KMS-11 (cell line): ENCODE measurements at regions not wholly inside any gene's neighbourhood (a gene's known extent, or its start where the extent isn't known, plus 50 kb on each side); places are given as distances from the start of the nearest gene placed in this dataset.

ENCODE experiments used
- H2AFZ ChIP-seq: fragments of 200-600 bp; sonication (generic); 2 replicates; pipeline ENCODE4 v1.6.1; 2016; ENCODE audit warnings: antibody characterized with exemption, mixed run types, low read depth
- H3K27ac ChIP-seq: fragments of 200-600 bp; sonication (generic); 2 replicates; pipeline ENCODE4 v1.6.1; 2016; ENCODE audit warnings: mild to moderate bottlenecking, mixed run types
- H3K27me3 ChIP-seq: fragments of 200-600 bp; sonication (generic); 2 replicates; pipeline ENCODE4 v1.6.1; 2017; ENCODE audit warnings: mild to moderate bottlenecking, low read depth, mixed run types, moderate library complexity; ENCODE audit not compliant: insufficient read depth
- H3K36me3 ChIP-seq: fragments of 200-600 bp; sonication (generic); 2 replicates; pipeline ENCODE4 v1.6.1; 2017; ENCODE audit warnings: mild to moderate bottlenecking, mixed run types; ENCODE audit not compliant: insufficient read depth
- H3K4me1 ChIP-seq: fragments of 200-600 bp; sonication (generic); 2 replicates; pipeline ENCODE4 v1.6.1; 2016; ENCODE audit warnings: mild to moderate bottlenecking, low read depth, mixed run types; ENCODE audit not compliant: poor library complexity, severe bottlenecking
- H3K4me2 ChIP-seq: fragments of 200-600 bp; sonication (generic); 2 replicates; pipeline ENCODE4 v1.7.0; 2016; ENCODE audit warnings: mild to moderate bottlenecking, mixed run types
- H3K4me3 ChIP-seq: fragments of 200-600 bp; sonication (generic); IDR thresholded peaks from 2 replicates; pipeline ENCODE4 v1.6.1; 2017; ENCODE audit warnings: low read depth, low read length, mixed read lengths; ENCODE audit not compliant: insufficient read depth
- H3K79me2 ChIP-seq: fragments of 200-600 bp; sonication (generic); 2 replicates; pipeline ENCODE4 v1.6.1; 2016; ENCODE audit warnings: low read depth, mixed run types; ENCODE audit not compliant: insufficient read depth
- H3K9ac ChIP-seq: fragments of 200-600 bp; sonication (generic); 2 replicates; pipeline ENCODE4 v1.6.1; 2016; ENCODE audit warnings: mild to moderate bottlenecking, mixed run types
- H4K20me1 ChIP-seq: fragments of 200-600 bp; sonication (generic); 2 replicates; pipeline ENCODE4 v1.6.1; 2016; ENCODE audit warnings: mild to moderate bottlenecking, mixed run types; ENCODE audit not compliant: insufficient read depth
- CTCF ChIP-seq: fragments of 200-600 bp; sonication (generic); conservative IDR thresholded peaks from 2 replicates; pipeline ENCODE4 v1.6.1; 2017; ENCODE audit warnings: low read depth, mild to moderate bottlenecking, antibody characterized with exemption, low read length, moderate library complexity, mixed read lengths

- Histone ChIP-seq H3K4me2 (no peak overlapping the region), H3K79me2 (no peaks in the 10 kb centered on the region), H2AFZ (no peak overlapping the region), H3K36me3 (no peaks in the 10 kb centered on the region), H3K4me1 (no peaks in the 10 kb centered on the region), H3K27ac (no peak overlapping the region), H3K4me3 (no peak overlapping the region), H3K9ac (no peak overlapping the region), H3K27me3 (no peaks in the 10 kb centered on the region), H4K20me1 (no peaks in the 10 kb centered on the region)
- TF ChIP-seq CTCF, result no peak
Observed at GRCh38 chr2:145257931-145258330, 738.0 kb upstream of the ZEB2 start.

- Histone ChIP-seq H3K4me3 (no peak overlapping the region), H3K79me2 (no peaks in the 10 kb centered on the region), H3K4me2 (no peak overlapping the region), H3K4me1 (no peaks in the 10 kb centered on the region), H3K27ac (no peak overlapping the region), H4K20me1 (no peaks in the 10 kb centered on the region), H2AFZ (no peak overlapping the region), H3K9ac (no peak overlapping the region), H3K36me3 (no peaks in the 10 kb centered on the region), H3K27me3 (no peaks in the 10 kb centered on the region)
- TF ChIP-seq CTCF, result no peak
Observed at GRCh38 chr2:145256551-145256950, 736.6 kb upstream of the ZEB2 start.

GRCh38 chr2:145254291-145254690 is 734.4 kb upstream of the ZEB2 start:
- Histone ChIP-seq H3K4me1 (no peaks in the 10 kb centered on the region), H2AFZ (no peak overlapping the region), H4K20me1 (no peaks in the 10 kb centered on the region), H3K4me2 (no peak overlapping the region), H3K36me3 (no peaks in the 10 kb centered on the region), H3K4me3 (no peak overlapping the region), H3K79me2 (no peaks in the 10 kb centered on the region), H3K27ac (no peak overlapping the region), H3K9ac (no peak overlapping the region), H3K27me3 (no peaks in the 10 kb centered on the region)
- TF ChIP-seq CTCF, result no peak

- Histone ChIP-seq H2AFZ (no peak overlapping the region), H3K4me2 (no peak overlapping the region), H3K79me2 (no peaks in the 10 kb centered on the region), H3K4me1 (no peaks in the 10 kb centered on the region), H3K36me3 (no peaks in the 10 kb centered on the region), H3K27ac (no peak overlapping the region), H3K27me3 (no peaks in the 10 kb centered on the region), H4K20me1 (no peaks in the 10 kb centered on the region), H3K9ac (no peak overlapping the region), H3K4me3 (no peak overlapping the region)
- no peak for TF ChIP-seq CTCF
Observed at GRCh38 chr2:145253492-145253891, 733.6 kb upstream of the ZEB2 start.
